TTC549 (cell line): ENCODE measurements at regions not wholly inside any gene's neighbourhood (a gene's known extent, or its start where the extent isn't known, plus 50 kb on each side); places are given as distances from the start of the nearest gene placed in this dataset.

Source experiments
- FAIRE-seq: peaks from 2 replicates; lab custom pipeline; 2012; peaks lifted over from hg19 to GRCh38; lab: Jason Lieb, UNC

- FAIRE-seq, result no peak
These were observed 101.9 kb downstream of the ZNF608 start for GRCh38 chr5:124644582-124644981.

GRCh38 chr5:124644138-124644537 is 102.3 kb downstream of the ZNF608 start:
- no peak for FAIRE-seq

- no peak for FAIRE-seq
These were observed 103.1 kb downstream of the ZNF608 start for GRCh38 chr5:124643336-124643735.

GRCh38 chr5:124642151-124642550 is 104.3 kb downstream of the ZNF608 start:
- FAIRE-seq, result no peak

GRCh38 chr5:124641154-124641792 is 105.2 kb downstream of the ZNF608 start:
- no peak for FAIRE-seq

- no peak for FAIRE-seq
These were observed 107.3 kb downstream of the ZNF608 start for GRCh38 chr5:124639095-124639665.

GRCh38 chr5:124637011-124637410 is 109.4 kb downstream of the ZNF608 start:
- no peak for FAIRE-seq

- FAIRE-seq, result no peak
These were observed 111.6 kb downstream of the ZNF608 start for GRCh38 chr5:124634741-124635323.

- no peak for FAIRE-seq
These were observed 112.2 kb downstream of the ZNF608 start for GRCh38 chr5:124634228-124634739.

- no peak for FAIRE-seq
These were observed 113.2 kb downstream of the ZNF608 start for GRCh38 chr5:124633209-124633608.

- no peak for FAIRE-seq
These were observed 114.4 kb downstream of the ZNF608 start for GRCh38 chr5:124631874-124632550.

GRCh38 chr5:124630767-124631704 is 115.4 kb downstream of the ZNF608 start:
- no peak for FAIRE-seq

- no peak for FAIRE-seq
These were observed 117.5 kb downstream of the ZNF608 start for GRCh38 chr5:124628721-124629596.

GRCh38 chr5:124627815-124628595 is 118.4 kb downstream of the ZNF608 start:
- FAIRE-seq, result no peak

- no peak for FAIRE-seq
These were observed 120.4 kb downstream of the ZNF608 start for GRCh38 chr5:124626053-124626452.

GRCh38 chr5:124623265-124623664 is 123.2 kb downstream of the ZNF608 start:
- FAIRE-seq, result no peak

- no peak for FAIRE-seq
These were observed 123.6 kb downstream of the ZNF608 start for GRCh38 chr5:124622851-124623250.

GRCh38 chr5:124621279-124621678 is 125.2 kb downstream of the ZNF608 start:
- no peak for FAIRE-seq

- no peak for FAIRE-seq
These were observed 125.7 kb downstream of the ZNF608 start for GRCh38 chr5:124620743-124621142.

- no peak for FAIRE-seq
These were observed 127.3 kb downstream of the ZNF608 start for GRCh38 chr5:124619121-124619520.
